GM21529 (cell line): ENCODE measurements at regions not wholly inside any gene's neighbourhood (a gene's known extent, or its start where the extent isn't known, plus 50 kb on each side); places are given as distances from the start of the nearest gene placed in this dataset.
A peak's percentile ranks its signal among the peaks of the same experiment; 100 is the strongest.
"Not testable (repeated sequence)": the region's sequence is repeated elsewhere in the genome, so short reads cannot be mapped to it uniquely, and the experiment has no call there.

Experiments used
- ATAC-seq: cut with Tn5 transposase; IDR thresholded peaks from one replicate; pipeline ENCODE4 v1.9.1; 2021; ENCODE audit not compliant: unreplicated experiment

DNA sequence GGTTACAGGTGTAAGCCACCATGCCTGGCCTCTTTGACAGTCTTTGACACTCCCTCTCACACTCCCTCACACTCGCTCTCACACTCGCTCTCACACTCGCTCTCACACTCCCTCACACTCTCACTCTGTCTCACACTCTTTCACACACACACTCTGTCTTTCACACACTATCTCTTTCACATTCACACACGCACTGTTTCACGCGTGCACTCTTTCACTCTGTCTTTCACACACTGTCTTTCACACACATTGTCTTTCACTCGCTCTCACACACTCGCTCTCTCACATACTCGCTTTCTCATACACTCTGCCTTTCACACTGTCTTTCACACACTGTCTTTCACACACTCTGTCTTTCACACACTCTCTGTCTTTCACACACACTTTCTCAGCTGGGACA is 167.1 kb upstream of the CXCL13 start:
- ATAC-seq, result no peak

DNA sequence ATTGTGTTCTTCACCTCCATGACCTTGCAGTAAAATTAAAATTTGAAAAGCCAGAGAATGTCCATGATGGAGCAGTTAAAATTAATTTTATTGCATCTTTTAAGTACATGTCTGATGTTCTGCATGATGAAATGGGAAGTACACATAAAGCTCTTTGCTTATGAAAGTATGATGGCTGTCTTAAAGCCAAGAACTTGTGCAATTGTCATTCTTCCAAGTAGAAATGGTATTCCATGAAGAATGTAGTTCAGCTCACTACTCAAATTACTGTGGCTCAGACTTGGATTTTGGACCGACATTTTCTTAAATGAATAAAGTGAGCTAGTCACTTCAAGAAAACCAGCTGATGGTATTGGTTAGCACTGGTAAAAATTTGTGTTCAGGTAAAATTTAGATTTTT is 161.7 kb upstream of the CXCL13 start:
- no peak for ATAC-seq

DNA sequence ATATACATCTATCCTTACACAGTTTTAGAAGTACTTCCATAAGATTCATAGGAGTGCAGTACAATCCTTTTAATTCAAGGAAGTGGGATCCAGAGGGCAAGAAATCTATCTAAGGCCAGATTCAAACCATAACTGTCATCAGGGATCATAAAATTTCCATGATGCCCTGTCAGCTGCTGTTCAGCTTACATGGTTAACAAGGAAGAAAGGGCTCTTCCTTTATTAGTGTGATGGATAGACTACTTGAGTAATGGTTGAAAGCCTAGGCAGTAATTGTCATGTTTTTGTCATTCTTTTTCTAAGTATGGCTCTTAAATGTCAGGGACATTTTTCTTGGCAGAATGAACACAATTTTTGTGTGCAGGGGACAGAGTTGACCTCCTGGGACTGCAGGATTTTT is 159.8 kb upstream of the CXCL13 start:
- ATAC-seq, result no peak

DNA sequence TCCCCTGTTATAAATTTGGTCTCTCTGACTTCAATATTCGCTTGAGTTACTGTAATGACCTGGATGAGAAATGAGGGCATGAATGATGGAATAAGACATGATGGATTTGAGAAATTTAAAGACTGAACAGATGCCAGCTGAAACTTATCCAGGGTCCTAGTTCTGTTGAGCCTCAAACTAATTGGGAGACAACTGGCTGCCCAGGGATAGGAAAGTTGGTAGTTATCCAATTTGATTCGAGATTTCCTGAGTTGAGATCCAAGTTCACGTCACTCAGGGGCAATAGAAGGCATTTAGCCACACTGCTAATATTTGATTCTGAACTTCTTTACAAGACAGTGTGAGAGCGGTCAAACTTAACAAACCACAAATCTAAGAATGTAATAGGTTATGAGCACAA is 159.0 kb upstream of the CXCL13 start:
- ATAC-seq, result no peak

DNA sequence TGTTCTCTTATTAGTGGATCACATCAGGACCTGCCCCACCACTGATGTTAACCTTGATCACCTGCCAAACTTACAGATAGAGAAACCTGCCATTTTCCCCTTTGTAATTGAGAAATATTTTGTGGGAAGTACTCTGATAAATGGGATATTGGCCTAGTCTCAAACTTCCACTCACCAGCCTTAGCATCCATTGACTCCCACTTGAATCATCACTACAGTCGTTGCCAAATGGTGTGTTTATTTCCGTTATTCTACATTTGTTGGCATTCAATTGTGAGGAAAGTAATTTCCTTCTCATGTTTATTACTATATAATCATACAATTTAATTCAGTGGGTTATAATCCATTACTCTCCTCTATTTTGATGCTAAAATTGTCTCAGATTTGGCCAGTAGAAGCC is 156.4 kb upstream of the CXCL13 start:
- no peak for ATAC-seq

DNA sequence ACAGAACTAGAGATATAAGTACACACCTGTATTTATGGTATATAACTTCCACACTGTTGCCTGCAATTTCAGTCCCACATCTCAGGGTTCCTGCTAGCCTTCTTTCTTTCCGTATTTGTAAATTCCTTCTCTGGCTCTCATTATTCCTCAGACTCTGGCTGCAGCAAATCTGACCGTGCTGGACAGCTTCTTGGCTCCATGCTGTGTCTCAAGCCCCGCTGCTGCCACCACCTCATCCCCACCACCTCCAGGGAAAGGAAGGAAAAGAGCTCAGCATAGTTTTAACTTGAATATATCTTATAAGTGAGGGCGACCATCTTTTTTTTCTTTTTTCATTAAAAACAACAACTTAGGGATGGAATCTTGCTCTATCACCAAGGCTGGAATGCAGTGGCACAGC is 155.6 kb upstream of the CXCL13 start:
- ATAC-seq, result no peak

DNA sequence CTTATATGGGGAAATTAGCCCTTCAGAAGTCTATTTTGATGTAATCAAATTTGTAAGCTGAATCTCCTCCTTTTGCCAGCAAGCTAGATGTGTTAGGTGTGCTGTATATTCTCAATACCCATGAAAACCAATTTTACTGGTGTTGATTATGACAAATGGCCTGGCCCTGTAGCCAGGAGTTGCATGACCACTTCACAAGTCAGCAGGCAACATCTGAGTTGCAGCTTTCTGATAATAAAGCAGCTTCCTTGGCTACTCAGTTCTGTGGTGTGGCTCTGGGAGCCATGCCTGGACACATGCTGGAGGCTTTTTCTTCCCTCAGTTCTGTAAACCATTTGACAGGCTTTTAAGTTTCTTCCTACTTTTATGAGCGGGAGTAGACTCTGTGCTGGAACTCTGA is 154.1 kb upstream of the CXCL13 start:
- ATAC-seq, result no peak

DNA sequence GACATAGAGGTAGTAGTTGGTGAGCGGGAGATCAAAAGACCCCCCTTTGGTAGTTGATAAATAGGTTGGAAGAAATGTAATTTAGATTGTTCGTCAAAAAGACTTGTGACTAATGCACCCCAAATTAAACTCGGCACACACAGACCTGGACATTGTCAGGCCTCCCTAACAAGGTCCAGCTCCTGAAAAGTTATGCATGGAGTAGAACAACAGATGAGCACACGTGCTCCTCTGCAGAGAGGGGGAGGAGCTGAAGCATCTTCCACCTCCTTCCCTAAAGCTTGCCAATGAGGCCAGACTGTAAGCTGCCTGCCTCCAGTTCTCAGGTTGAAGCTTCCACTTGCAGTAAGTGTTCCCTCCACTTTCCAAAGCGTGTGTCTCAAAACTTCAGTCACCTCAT is 153.5 kb upstream of the CXCL13 start:
- not testable (repeated sequence) for ATAC-seq

DNA sequence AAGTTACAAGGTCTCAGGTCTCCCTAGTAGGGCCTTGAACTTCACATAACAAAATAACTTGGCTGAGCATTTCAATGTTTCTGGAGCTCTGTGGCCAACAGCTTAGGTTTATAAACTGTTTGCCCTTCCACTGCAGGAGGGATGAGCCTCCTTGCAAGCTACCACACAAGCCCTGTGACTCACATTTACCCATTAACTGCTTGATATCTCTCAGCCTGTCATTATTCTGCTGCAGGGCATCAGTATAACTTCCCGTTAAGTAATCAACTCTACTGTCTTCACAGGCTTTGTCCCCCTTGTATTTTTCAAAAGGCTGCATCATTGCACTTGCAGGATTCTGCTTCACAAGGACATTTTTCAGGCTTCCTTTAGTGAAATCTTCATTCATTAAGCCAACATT is 151.7 kb upstream of the CXCL13 start:
- no peak for ATAC-seq

DNA sequence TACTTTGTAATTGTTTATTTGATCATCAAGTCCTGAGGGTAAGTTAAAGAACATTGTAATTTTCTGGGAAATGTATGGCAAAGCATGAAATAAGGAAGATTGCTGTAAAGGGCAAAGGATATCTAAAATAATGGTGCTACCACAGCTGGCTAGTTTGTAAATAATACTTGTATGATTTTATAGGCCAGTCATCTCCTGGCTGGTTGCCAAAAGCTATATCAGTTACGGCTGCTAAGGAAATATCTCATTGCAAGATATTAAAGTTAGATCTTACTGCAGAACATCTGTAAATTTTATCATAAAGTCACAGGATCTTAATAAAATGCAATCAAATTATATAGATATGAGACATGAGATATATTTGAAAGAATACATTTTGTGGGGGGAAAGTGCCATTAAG is 150.8 kb upstream of the CXCL13 start:
- no peak for ATAC-seq

DNA sequence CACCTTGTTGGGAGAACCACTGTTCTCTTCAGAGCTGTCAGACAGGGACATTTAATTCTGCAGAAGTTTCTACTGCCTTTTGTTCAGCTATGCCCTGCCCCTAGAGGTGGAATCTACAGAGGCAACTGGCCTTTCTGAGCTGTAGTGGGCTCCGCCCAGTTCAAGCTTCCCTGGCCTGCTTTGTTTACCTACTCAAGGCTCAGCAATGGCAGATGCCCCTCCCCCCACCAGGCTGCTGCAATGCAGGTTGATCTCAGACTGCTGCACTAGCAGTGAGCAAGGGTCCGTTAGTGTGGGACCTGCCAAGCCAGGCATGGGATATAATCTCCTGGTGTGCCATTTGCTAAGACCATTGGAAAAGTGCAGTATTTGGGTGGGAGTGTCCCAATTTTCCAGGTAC is 141.5 kb upstream of the CXCL13 start:
- ATAC-seq, result not testable (repeated sequence)

DNA sequence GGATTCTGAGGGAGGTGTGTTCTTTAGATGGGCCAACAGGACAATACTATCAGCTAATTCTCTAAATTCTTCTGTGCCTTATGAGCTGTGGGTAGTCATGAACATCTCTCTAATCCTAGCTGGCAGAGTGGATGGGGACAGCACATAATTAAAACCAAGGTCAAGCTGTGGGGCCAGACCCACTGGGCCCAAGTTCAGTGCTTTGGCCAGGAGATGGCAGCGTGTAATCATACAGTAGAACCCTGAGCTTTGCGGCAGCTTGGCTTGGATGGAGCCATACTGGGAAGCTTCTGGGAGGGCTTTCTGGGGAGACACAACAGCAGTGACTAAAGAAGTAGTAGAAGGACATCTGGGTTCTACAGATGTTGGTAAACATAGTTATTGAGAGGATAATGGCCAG is 140.3 kb upstream of the CXCL13 start:
- no peak for ATAC-seq

DNA sequence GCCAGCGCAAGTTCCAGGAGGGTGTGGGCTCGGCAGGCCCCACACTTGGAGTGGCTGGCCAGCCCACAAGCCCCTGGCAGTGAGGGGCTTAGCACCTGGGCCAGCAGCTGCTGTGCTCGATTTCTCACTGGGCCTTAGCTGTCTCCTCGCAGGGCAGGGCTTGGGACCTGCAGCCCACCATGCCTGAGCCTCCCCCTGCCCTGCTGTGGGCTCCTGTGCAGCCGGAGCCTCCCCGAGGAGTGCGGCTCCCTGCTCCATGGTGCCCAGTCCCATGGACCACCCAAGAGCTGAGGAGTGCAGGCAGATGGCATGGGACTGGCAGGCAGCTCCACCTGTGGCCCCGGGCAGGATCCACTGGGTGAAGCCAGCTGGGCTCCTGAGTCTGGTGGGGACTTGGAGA is 139.2 kb upstream of the CXCL13 start:
- ATAC-seq, result no peak

DNA sequence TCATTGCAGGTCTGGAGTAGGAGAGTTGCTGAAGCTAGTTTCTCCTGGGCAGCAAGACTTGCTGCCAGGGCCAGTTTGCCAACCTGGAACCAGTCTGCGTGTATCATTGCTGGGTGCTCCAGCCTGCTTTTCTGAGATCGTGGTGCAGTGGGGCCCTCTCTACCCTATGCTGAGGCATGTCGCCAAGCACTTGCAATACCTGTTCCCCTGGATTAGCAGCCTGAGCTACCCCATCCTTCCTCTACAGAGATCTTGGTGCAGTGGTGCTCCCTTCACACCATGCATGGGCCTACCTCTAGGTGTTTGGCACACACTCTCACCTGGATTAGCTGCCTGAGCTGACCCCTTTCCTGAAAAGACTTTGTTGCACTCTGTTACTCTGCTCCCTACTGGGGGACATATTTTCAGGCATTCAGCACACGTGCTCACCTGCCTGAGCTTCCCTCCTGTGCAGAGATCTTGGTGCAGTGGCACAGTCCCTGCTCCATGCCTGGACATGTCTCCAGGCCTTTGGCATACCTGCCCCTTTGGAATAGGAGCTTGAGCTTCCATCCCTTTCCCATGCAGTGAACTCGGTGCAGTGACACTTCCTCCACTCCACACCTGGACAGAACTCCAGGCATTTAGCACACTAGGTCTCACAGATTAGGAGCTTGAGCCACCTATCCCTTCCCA is 133.7 kb upstream of the CXCL13 start:
- no peak for ATAC-seq

DNA sequence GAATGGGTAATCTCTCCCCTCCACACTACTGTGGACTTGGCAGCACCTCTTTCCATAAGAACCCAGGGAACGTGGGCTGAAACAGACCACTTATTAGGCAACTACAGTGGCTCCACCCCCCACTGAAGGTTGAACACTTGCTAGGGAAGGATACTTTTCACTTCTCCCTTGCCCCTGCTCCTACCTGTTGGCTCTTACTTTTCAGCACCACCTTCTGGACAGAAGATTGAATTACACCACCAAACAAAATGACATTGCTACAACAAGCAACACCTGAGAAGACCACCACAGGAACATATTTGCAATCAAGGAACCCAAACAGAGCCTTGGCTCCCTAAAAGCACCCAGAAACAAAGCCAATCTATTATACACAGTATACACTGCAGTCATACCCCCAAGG is 132.1 kb upstream of the CXCL13 start:
- peak; percentile 51 for ATAC-seq

DNA sequence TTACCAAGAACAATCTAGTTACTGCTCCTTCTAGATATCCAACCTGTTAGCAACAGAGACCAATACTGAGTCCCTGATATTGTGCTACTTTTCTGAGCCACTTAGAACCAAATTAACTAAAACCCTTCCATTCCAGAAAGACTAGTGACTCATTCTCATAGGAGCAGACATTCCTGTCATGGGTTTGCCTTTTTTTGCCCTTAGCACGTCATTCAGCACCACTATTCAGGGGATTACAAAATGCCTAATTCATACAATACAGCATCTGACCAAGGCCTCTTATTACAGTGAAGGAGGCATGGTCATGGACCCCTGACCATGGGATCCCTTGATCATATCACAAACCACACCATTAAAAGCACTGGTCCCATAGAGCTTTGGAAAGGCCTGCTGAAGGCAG is 123.8 kb upstream of the CXCL13 start:
- no peak for ATAC-seq

DNA sequence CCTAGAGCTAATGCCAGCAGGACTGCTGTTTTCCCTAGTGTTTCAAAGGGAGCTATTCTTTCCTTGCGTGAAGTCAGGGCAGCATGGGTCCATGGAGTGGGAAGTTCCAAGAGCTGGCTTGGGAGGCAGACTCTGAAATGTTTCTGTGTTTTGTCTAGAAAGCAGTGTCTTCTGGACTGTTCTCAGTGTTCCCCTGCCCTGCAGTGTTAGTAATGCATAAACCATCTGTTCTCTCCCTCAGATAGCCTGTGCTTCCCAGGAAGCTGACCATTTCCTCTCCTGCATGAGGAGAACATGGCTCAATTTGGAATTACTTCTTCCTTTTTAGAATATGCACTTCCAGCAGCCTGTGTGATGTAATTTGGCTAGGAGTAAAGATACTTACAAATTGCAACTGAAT is 116.7 kb upstream of the CXCL13 start:
- no peak for ATAC-seq

DNA sequence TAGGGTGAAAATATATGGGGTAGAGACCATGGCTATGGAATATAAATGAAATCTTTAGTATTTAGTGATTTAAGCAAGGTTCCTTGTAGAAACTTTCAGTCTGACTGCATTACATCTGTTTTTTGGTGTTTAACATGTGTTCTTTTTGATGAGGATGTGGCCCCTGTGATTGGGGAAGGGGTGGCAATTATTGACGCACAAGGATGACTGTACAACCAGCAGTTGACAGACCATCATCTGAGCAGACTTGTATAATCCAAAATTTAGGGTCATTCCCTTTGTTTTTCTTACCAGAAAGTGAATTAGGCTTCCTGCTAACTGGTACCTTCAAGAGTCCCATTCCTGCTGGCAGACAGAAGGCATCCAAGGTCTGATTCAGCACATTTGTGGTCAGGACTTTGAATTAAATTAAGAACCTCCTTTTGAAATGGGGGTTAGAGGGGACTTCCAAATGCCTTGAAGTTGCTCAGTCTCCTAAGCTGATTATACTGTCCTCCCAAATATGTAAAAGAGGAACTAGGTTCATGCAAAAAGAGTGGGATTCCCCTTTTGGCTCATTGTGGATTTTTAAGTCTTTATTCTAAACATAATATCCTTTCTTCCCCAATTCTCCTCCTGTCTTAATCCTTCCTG is 112.4 kb upstream of the CXCL13 start:
- peak; percentile 74 for ATAC-seq

DNA sequence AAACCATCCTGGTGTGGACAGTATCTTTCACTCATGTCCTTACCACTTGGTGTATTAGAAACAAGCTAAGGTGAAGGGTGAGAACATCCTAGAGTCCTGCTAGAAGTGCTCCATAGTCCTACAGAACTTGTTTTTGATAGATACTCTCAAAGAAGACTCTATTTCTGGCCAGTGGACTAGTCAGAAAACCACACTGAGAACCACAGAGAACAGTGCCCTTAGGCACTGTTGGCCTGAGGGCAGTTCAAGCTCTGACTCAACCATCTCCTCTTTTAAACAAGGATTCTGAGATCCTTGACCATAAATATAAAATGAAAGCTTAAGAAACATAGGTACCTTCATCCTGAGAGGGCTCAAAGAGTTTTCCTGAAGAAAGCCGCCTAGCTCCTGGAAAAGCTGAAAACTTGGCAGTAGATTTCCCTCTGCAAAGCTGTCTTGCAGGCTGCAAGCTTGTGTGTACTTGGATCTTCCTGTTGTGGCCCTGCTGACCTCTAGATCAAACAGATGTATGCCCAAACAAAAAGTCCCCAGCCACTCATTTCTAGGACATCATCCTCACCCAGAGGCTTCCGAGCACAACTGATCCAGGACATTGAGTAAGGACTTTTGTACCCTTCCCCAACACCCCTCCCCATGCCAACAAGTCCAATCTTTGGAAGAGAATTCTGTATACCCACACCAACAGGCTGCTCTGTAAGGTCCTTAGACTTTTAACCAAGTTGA is 111.6 kb upstream of the CXCL13 start:
- peak; percentile 59 for ATAC-seq

DNA sequence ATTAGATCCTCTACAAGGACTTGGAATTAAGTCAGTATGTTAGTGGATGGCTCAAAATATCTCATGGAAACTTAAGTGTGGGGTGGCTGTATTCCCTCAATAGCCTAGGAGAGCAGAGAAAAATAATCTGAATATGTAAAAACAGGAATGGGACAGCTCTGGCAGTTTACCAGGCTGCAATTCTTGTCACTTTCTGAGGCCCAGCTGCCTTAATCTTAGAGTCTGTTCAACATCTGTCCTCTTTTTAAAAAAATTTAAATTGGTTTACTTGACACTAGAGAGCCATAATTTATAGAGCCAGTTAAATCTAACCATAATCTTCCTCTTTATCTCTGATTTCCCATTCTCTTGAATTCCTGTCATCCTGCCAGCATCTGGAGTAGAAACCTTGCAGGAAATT is 109.2 kb upstream of the CXCL13 start:
- no peak for ATAC-seq

DNA sequence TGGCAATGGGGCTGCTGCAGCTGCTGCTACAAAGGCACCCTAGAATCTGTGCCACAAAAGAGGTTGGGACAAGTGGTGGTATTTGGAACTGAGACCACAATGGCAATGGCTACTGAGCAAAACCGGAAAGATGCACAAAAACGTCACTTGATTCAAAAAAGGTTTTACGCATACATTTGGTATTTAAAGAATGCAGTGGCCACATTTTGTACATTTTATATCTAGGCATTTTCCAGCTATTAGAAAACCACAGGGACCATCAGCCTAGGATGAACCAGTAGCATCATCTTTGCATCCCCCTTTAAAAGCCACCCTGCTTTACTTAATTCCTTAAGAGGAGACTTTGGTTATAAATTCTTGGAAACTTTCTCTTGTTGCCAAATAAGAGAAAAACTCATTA is 104.8 kb upstream of the CXCL13 start:
- ATAC-seq, result no peak

DNA sequence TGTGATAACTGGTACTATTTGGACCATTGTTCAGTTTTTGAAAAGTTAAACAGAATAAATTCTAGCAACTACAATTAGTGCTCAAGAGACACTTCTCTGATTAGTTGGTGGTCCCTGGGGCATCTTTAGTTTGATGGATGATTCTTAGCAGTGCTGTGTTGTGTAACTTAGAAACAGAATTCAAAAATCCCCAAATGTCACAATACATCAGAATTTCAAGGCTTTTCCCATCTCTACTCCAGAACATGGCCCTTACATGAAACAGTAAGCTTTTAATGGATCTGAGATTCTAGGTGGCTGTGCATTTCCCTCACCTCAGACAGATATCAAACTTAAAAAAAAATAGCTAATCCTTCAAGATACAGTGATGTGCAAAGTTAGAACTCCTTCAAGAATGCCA is 104.4 kb upstream of the CXCL13 start:
- no peak for ATAC-seq

DNA sequence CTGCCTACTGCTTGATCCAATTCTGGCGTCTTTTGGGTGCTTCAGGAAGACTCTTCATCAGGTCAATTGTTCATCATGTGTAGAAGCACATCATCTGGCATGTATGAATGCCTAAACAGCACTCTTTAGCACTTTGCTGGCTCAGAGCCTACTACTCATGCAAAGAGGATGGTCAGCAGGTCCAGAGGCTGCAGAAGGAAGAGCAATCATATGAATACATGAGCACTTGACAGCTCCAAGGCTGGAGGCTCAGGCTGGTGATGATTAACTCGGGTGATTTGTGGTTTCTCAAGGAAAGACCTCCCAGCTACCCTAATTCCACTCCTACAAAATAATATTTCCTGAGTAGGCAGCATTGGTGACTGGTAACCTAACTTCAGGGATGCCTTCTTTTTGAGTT is 103.8 kb upstream of the CXCL13 start:
- ATAC-seq, result no peak
